HPDE6-E6E7 (cell line): ENCODE measurements at regions not wholly inside any gene's neighbourhood (a gene's known extent, or its start where the extent isn't known, plus 50 kb on each side); places are given as distances from the start of the nearest gene placed in this dataset.
A peak's percentile ranks its signal among the peaks of the same experiment; 100 is the strongest.
"Not testable (repeated sequence)": the region's sequence is repeated elsewhere in the genome, so short reads cannot be mapped to it uniquely, and the experiment has no call there.

Experiments used
- DNase-seq: peaks from one replicate; pipeline ENCODE4 v3.0.0; 2011; ENCODE audit warnings: missing footprints; ENCODE audit errors: extremely low spot score

DNA sequence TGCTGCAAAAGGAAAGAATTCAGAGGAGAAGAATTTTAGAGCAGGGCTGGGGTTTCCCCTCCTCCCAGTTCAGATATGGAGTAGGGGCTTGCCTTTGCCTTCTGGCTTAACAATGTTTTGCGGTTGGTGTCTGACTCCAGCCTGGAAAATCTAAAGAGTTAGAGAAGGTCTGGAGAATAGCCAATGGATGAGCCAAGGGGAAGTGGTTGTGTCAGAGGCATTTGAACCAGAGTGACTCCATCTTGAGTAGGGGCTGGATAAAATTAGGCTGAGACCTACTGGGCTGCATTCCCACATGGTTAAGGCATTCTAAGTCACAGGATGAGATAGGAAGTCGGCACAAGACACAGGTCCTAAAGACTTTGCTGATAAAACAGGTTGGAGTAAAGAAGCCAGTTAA lies 133.7 kb downstream of the DIRAS2 start:
- DNase-seq, result no peak

DNA sequence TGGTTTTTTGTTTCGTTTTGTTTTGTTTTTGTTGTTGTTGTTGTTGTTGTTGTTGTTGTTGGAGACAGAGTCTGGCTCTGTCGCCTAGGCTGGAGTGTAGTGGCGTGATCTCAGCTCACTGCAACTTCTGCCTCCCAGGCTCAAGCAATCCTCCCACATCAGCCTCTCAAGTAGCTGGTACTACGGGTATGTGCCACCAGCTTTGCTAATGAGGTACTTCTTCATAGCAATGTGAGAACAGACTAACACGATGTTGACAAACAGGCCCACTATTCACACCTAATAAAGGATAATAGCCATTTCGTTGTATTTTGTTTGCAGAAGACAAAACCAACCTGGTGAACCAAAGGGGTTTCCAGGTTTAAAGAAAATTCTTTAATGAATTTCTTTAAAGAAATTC lies 130.9 kb downstream of the DIRAS2 start:
- no peak for DNase-seq

DNA sequence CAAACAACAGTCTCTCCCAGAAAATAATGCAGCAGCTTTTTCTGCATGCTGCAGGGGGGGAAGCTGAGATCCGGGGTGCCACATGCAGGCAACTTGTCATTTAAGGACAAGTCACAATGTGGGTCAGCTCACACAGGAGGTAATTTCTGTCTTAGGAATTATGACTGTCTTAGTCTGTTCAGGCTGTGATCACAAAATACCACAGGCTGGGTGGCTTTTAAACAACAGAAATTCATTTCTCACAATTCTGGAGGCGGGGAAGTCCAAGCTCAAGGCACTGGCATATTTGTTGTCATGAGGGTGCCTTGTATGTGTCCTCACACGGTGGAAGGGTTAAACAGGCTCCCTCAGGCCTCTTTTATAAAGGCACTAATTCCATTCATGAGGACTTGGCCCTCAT lies 127.7 kb downstream of the DIRAS2 start:
- no peak for DNase-seq

DNA sequence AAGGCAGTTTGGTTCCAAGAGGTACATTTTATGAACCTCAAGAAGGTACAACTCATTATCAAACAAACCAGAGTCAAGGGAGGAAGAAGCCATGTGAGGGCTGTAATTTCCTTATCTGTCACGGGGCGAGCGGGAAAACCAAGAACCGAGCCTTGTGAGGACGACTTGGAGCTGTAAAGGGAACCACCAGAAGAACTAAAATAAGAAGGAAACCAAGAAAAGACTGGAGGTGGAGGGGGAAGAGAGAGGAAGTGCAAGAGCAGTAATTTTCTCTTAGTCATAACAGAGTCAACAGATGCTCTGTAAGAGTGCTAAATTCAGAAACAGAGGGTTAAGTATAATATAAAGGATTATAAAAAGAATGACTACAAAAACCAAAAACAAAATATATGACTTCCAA lies 127.1 kb downstream of the DIRAS2 start:
- DNase-seq, result no peak

DNA sequence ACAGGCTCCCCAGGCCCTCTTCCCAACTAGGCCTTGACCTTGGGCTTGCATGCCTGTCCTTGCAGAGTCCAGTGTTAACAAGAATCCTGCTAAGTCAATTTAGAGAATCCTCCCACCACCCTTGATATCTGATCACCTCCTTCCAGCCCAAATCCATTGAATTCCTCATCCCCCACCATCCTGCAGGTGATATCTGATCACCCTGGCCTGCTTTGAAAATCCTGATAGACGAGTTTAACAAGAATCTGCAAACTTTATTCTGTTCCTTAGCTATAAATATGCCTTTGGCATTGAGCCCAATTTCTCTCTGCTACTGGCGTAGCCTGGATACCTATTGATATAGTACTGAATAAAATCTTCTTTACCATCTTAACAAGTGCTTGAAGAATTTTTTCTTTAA lies 125.5 kb downstream of the DIRAS2 start:
- DNase-seq, result no peak

DNA sequence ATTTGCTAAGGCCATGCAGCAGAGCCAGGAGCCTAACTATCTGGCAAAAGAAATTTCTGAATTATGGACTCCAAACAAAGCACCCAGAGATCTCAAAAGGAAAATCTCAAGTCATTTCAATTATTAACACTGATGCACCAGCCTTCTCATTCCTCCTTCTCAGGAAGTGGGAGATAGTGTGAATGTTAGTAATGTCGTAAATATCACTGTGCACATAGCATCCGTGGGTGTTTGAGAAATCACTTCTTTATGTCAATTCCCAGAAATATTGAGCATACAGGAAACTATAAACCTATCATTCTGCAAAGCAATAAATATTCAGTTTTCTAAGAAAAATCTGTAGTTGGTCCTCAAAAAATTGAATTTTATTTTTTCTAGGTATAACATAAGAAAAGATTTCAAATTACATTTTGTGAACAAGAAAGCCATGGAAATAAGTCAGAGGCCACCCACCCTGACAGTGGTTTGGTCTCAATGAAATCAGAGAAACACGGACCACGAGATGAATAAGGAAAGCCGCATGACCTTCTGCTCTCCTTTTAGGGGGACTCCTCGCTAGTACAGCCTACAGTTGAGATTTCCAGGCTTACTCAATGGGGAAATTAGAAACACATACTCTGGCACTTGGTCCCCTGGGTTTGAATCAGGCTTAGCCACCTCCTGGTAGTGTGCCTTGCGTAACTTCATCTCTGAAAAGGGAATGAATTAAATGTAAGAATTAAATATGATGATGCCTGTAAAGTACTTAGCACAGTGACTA lies 120.6 kb downstream of the DIRAS2 start:
- DNase-seq, result no peak

DNA sequence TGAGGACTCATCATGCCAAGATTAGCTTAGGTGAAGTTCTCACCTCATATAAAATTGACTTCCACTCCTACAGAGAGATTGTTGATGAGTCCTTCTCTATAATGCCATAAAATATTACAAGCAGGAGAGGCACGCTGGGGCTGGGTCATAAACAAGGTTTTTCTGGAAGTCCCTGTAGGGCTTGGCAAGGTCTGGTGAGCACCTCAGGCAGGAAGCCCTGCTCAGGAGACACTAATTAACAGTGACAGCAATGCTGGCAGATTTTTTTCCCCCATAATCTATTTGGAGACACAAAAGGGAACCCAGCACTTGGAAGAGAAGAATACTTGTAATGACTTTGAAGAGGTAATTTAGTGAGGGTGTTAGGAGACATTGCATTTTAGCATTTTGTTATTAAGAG lies 118.7 kb downstream of the DIRAS2 start:
- DNase-seq, result no peak

DNA sequence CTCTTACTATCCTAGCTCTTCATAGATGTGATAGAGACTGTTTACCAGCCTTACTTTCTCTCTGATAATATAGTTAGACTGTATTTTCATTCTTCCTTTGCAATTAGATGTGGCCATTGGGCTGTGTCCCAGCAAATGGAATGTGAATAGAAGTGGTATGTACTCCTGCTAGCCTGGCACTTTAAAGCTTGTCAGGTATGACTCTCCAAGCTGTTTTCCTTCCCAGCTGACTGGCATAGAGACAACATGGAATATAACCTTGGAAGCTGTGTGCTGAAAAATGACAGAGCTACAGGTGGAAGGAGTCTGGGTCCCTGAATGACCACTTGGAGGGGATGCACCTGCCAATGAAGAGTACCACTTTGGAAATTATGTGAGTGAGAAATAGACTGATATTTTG lies 116.2 kb downstream of the DIRAS2 start:
- no peak for DNase-seq

DNA sequence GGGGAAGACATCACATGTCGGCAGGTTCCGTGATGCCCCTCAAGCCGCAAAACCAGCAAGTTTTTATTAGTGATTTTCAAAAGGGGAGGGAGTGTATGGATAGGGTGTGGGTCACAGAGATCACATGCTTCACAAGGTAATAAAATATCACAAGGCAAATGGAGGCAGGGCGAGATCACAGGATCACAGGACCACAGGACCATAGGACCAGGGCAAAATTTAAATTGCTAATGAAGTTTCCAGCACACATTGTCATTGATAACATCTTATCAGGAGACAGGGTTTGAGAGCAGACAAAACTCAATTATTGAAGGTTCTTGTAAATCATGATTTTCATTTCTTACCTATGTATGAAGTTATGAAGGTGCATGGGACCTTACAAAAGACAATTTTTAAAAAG lies 106.5 kb downstream of the DIRAS2 start:
- not testable (repeated sequence) for DNase-seq

DNA sequence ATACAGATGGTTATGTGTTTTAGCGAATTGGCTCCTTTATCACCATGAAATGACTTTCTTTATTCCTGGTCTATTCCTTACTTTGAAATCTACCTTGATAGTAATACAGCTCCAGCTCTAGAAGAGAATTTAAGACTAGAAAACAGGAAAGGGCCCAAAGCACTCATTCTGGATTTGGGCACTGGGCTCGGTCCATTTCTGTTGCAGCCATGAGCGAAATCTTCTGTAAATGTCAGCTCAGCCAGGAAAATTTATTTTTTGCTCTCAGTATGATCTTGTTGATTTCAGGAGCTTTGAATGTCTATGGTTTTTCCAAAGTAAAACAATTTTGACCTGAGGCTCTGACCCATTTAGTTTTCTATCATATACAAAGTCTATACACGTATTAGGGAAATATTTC lies 104.1 kb downstream of the DIRAS2 start:
- no peak for DNase-seq

DNA sequence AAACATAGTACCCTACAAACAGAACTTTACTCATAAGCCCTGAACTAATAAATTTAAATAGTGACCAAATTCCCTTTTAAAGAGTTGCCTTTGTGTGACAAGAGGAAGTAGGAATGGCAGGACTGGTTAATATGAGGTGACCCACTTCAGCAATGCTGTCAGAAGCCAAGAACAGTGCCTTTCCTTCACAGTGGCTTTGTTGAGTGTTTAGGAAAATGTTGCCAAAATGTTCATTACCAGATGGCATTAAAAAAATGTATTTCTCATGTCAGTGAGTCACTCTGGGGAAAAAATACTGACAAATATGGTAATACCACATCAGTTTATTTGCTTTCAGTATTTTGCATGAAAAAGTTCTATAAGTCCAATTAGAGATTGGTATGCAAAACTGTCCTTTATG lies 103.3 kb downstream of the DIRAS2 start:
- no peak for DNase-seq

DNA sequence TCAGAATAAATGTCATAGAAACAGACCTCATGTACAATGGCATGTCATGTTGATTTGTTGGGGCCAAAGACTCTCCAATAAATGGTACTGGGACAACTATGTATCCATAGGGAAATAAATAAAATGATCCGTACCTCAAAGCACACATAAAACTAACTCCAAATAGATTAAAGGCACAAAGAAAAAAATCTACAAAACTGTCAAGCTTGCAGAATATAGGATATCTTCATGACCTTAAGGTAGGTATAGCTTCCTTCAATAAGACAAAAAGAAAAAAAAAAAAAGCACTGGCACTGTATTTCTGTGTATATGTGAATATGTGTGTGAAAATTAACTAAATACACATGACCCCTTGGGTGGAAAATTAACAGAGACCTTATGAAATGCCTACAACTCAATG lies 101.9 kb downstream of the DIRAS2 start:
- DNase-seq, result no peak

DNA sequence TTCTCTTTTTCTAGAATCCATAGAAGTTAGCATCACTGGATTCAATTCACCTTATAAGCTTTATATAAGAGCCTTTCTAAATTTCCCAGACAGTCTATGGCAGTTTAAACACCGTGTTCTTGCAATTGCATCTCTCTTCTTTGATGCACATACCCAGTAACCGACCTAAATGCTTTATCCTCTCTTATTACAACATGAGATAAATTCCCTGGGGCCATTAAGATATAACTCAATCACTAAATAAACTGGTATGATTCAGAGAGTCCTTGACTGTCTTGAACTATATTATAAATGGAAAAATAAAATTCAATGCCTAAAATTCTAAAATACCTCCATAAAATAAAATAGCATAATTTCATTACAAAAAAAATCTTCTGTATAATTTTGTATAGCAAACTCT lies 98.1 kb downstream of the DIRAS2 start:
- no peak for DNase-seq

DNA sequence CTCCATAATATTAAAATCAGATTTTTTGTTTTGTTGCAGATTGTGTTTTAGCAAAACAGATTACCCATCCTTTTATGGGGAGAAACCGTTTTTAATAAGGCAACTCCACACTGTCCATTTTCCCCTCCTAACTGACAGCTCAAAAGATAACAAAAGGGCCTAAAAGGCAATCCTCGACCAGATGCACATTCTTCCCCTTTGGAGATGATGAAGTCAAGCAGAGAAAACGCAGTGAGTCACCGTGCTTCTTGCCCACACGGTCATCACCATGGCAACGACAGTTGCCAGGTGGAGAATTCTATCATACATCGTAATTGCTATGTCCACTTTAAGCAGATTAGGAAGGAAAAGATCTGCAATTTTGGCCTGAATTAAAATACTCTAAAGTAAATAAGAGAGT lies 96.4 kb downstream of the DIRAS2 start:
- DNase-seq, result peak; percentile 4

DNA sequence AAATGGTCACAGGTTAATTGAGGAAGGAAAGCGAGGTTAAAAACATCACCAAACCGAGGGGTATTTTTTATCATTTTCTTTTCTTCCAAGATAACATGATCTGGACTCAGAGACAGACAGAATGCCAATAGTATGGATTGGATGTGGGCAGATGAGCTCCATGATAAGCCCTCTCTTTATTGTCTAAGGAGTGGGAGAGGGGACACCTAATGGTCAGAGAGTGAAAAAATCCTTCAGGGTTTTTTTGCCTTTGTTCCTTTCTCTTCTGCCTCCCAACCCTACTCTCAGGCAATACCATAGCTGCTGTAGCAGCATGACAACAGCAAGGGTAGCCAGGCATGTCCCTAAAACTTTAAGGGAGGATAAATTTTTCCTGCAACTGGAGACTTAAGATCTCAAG lies 94.7 kb downstream of the DIRAS2 start:
- no peak for DNase-seq

DNA sequence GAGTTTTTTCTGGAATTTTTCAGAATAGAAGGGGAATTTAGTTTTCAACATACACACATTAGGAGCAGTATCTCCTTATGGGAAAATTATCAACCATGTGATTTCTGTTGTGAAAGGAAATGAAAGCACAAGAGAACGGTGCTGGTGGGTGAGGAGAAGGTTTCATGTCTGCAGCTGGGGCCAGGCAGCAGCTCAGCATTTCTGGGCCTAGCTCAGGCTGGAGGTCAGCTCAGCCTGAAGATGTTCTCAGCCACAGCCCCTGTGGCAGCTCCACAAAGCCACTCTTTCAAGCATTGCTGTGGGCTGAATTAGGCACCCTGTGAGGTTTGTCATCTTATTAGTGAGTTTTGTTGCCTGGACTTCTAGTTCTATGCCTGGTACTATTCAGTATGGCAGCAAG lies 90.3 kb downstream of the DIRAS2 start:
- no peak for DNase-seq

DNA sequence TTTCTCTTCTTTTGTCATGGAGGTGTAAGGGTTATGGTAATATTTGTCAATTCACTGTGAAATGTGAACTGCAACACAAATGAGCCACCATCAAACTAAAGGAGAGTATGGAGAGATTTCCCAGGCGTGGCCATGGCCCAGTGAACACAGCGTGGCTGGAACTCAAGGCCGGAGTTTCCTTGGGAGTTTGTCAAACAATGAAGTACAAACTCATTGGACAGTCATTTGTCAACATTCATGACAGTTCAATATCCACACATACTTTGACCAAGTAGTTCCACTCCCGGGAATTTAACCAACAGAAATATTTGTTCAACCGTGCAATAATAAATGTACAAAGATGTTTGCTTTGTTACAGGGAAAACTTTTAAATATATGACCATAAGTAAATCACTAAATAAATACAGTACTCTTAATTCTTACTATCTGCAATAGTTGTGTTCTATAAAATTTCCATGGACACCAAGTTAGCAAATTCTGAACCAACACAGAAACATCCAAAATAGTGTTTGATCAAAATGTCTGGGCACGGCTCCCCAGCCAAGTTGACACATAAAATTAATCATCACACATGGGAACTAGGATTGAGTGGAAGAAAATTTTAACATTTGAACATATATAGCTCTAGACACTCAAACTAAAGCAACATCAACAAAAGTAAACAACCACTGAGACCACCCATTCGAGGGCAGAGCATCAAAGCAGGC lies 87.1 kb downstream of the DIRAS2 start:
- DNase-seq, result no peak

DNA sequence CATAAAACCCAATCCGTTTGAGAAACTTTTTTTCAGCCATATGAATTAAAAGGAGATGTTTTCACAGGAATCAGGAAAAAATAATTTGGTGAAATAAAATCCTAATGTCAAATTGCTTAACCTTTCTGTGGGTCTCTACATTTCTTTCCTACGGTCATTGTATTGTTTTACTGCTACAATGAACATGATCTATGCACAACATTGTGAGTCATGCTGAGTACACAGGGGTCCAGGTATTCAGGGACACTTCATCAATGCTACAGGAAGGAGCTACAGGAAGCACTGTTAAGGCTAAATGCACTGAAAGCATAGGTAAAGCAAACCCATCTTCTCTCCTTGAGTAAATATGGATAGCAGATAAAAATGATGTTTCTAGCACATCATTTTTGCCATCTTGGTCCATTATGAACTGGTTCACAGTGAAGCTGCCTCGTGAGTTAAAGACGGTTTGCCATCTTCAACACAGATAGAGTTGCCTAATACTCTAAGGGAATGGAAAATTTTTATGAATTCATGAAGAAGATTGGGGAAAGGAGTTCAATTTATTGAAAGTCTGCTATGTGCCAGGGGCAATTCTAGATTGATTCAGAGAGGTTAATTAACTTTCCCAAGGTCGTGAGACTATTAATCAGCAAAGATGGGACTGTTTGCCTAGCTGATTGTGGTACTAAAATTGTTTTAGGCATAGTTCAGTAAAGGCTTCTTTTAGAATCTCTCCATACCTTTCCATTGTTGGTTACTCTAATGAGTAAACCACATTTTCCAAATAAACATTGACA lies 85.5 kb downstream of the DIRAS2 start:
- DNase-seq, result no peak

DNA sequence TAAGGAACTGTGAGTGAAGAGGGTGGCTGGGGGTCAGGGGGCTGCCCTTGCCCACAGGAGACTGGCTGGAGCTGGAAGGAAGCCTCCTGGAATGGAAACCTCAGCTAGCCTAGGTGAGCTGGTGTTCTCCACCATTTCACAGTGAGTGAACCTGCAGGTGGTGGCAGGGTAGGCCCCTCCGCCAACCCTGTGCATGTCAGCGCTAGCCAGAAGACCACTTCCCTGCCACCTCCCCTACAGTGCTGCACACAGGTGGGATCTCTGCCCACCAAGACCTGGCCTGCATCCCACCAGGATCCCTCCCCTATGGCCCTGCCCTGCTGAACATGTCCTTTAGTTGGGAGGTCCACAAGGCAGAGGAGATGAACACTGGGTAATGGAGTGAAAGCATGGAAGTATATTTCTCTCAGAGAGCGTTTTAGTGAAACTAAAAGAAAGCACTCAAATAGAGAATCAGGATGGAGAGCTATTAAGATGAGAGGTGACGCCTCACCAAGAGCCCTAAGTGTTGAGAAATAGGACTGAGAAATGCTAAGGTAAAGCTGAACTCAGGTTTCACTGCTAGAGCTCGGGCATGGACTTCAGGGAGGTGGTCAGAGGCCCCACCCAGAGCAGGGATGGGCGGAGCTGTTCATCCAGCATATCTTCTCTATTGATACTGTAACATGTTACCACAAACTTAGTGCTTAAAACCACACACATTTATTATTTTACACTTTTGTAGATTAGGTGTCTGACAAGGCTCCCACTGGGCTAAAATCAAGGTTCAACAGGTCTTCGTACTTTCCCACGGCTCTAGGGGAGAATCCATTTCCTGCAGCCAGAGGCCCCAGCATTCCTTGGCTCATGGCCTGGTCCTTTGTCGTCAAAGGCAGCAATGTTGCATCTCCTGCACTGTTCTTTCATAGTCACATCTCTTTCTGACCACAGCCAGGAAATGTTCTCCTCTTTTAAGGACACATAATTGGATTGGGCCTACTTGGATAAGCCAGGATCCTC lies 83.2 kb downstream of the DIRAS2 start:
- DNase-seq, result no peak
